IPS DF 6.9 (cell line): ENCODE measurements at regions not wholly inside any gene's neighbourhood (a gene's known extent, or its start where the extent isn't known, plus 50 kb on each side); places are given as distances from the start of the nearest gene placed in this dataset.

Source experiments
- DNase-seq: peaks from one replicate; pipeline ENCODE4 v3.0.0-alpha.2; 2013; ENCODE audit warnings: low read depth, low spot score
- H3K27ac ChIP-seq: one replicate; pipeline ENCODE4 v1.5.1; 2013; ENCODE audit warnings: low read length, control low read depth
- H3K27me3 ChIP-seq: 2 replicates; pipeline ENCODE4 v1.6.1; 2013; ENCODE audit warnings: mild to moderate bottlenecking, low read length; ENCODE audit not compliant: control insufficient read depth, insufficient read depth
- H3K36me3 ChIP-seq: 2 replicates; pipeline ENCODE4 v1.6.1; 2013; ENCODE audit warnings: low read length; ENCODE audit not compliant: control insufficient read depth, insufficient read depth
- H3K4me1 ChIP-seq: 2 replicates; pipeline ENCODE4 v1.6.1; 2013; ENCODE audit warnings: low read length; ENCODE audit not compliant: control insufficient read depth, insufficient read depth
- H3K4me3 ChIP-seq: 2 replicates; pipeline ENCODE4 v1.5.1; 2013; ENCODE audit warnings: mild to moderate bottlenecking, low read length
- H3K9me3 ChIP-seq: 2 replicates; pipeline ENCODE4 v1.6.1; 2013; ENCODE audit warnings: low read length, inconsistent platforms; ENCODE audit not compliant: control insufficient read depth, insufficient read depth
- WGBS: extraction: QIAGEN DNeasy Blood & Tissue Kit; methylation state at CpG from one replicate; pipeline ENCODE4 v1.1.7; 2013; ENCODE audit warnings: mixed read lengths, missing lambda C conversion rate; ENCODE audit not compliant: insufficient read length, insufficient coverage; 5-methylcytosine and 5-hydroxymethylcytosine counted together

GRCh38 chr2:45195916-45196315 lies 186.7 kb upstream of the SIX2 start:
- no peak for DNase-seq
- 0 out of 2 replicates have a peak, but pooled peaks cover 1% of the 10 kb centered on the region for H3K27me3 ChIP-seq
- no peak overlapping the region for H3K4me3 ChIP-seq
- H3K4me1 ChIP-seq: 0 out of 2 replicates have a peak, but pooled peaks cover 1% of the 10 kb centered on the region
- no peak overlapping the region for H3K27ac ChIP-seq
- no peaks in the 10 kb centered on the region for H3K36me3 ChIP-seq
- no peaks in the 10 kb centered on the region for H3K9me3 ChIP-seq
- no CpG with 5 or more reads among the region's 2 CpGs for WGBS

GRCh38 chr2:45194596-45194995 lies 185.3 kb upstream of the SIX2 start:
- 0 out of 2 replicates have a peak, but pooled peaks cover 1% of the 10 kb centered on the region for H3K4me1 ChIP-seq
- H3K36me3 ChIP-seq: no peaks in the 10 kb centered on the region
- H3K27me3 ChIP-seq: 0 out of 2 replicates have a peak, but pooled peaks cover 1% of the 10 kb centered on the region
- H3K27ac ChIP-seq: no peak overlapping the region
- no peak overlapping the region for H3K4me3 ChIP-seq
- whole genome bisulfite sequencing: no CpG with 5 or more reads among the region's 3 CpGs
- no peaks in the 10 kb centered on the region for H3K9me3 ChIP-seq
- DNase-seq: no peak

- no CpG with 5 or more reads among the region's 4 CpGs for WGBS
- DNase-seq: no peak
These were observed 184.3 kb upstream of the SIX2 start for GRCh38 chr2:45193581-45193980.

DNA sequence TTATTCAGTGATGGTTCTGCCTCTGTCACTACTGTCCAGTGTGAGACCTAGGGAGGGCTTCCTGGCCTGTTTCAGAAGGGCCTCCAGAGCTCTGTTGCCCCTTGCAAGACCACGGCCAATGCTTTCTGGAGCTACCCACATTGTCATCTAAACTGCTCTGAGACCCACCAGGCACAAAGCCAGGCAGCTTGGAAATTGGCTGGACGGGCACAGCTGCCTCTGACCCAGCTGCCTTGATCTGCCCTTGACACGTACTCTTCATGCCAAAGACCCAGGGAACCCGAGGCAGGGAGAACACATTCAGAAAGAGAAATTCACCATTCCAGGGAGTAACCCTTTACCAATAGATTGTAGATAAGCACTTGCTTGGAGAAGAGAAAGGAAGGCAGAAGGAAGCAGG lies 183.7 kb upstream of the SIX2 start:
- no peak overlapping the region for H3K27ac ChIP-seq
- 0 out of 2 replicates have a peak, but pooled peaks cover 1% of the 10 kb centered on the region for H3K27me3 ChIP-seq
- 0 out of 2 replicates have a peak, but pooled peaks cover 1% of the 10 kb centered on the region for H3K4me1 ChIP-seq
- H3K36me3 ChIP-seq: no peaks in the 10 kb centered on the region
- no CpG with 5 or more reads among the region's 4 CpGs for whole genome bisulfite sequencing
- DNase-seq: no peak
- no peaks in the 10 kb centered on the region for H3K9me3 ChIP-seq
- no peak overlapping the region for H3K4me3 ChIP-seq

More at GRCh38 chr2:45193581-45193980, 184.3 kb upstream of the SIX2 start:
- Histone ChIP-seq H3K27me3 (0 out of 2 replicates have a peak, but pooled peaks cover 1% of the 10 kb centered on the region), H3K36me3 (no peaks in the 10 kb centered on the region), H3K27ac (no peak overlapping the region), H3K4me1 (0 out of 2 replicates have a peak, but pooled peaks cover 1% of the 10 kb centered on the region), H3K9me3 (no peaks in the 10 kb centered on the region), H3K4me3 (no peak overlapping the region)

DNA sequence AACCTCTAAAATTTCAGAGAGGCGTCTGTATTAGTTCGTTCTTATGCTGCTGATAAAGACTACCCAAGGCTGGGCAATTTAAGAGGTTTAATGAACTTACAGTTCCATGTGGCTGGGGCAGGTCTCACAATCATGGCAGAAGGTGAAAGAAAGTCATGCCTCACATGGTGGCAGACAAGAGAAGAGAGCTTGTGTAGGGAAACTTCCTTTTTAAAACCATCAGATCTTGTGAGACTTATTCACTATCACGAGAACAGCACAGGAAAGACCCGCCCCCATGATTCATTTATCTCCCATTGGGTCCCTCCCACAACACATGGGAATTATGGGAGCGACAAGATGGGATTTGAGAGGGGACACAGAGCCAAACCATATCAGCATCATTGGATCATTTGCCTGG lies 183.2 kb upstream of the SIX2 start:
- no peak for DNase-seq
- Histone ChIP-seq H3K4me1 (0 out of 2 replicates have a peak, but pooled peaks cover 1% of the 10 kb centered on the region), H3K27ac (no peak overlapping the region), H3K36me3 (no peaks in the 10 kb centered on the region), H3K9me3 (no peaks in the 10 kb centered on the region), H3K4me3 (no peak overlapping the region), H3K27me3 (0 out of 2 replicates have a peak, but pooled peaks cover 1% of the 10 kb centered on the region)
- no CpG with 5 or more reads among the region's 5 CpGs for WGBS

GRCh38 chr2:45191976-45192375 lies 182.7 kb upstream of the SIX2 start:
- WGBS: no CpG with 5 or more reads among the region's 8 CpGs
- H3K27ac ChIP-seq: no peak overlapping the region
- 0 out of 2 replicates have a peak, but pooled peaks cover 1% of the 10 kb centered on the region for H3K4me1 ChIP-seq
- no peak for DNase-seq
- H3K27me3 ChIP-seq: 0 out of 2 replicates have a peak, but pooled peaks cover 1% of the 10 kb centered on the region
- H3K9me3 ChIP-seq: no peaks in the 10 kb centered on the region
- no peak overlapping the region for H3K4me3 ChIP-seq
- H3K36me3 ChIP-seq: no peaks in the 10 kb centered on the region

DNA sequence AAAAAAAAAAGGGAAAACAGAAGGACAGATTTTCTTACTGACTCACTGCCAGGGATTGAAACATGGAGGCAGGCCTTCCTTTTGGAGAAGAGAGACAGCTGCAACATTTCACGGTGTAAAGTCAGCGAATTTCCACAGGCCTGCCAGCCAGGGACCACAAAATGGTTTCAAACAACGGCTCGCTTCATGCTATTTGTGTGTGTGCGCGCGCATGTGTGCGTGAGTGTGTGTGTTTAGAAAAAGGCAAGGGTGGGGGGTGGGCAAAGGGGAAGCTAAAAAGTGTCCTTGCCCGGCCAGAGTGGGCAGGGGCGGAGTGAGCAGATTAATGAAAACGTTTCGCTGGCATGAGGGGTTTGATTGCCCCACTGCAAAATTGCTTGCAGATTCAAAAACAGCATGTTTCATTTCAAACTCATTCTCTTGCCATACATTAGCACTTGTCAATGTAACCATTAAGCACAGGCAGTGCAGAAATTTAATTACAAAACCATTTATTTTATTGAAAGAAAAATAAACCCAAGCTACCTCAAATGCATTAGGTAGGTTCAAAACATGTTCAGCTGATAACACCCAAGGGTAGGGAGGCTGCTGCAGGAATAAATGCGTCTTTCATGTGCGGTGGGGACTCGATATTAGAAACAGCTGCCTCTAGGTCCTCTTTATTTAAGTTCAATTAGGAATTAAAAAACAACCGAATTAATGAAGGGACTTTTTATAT lies 182.1 kb upstream of the SIX2 start:
- H3K9me3 ChIP-seq: no peaks in the 10 kb centered on the region
- DNase-seq: no peak
- H3K4me1 ChIP-seq: 0 out of 2 replicates have a peak, but pooled peaks cover 1% of the 10 kb centered on the region
- no peaks in the 10 kb centered on the region for H3K36me3 ChIP-seq
- WGBS: no CpG with 5 or more reads among the region's 16 CpGs
- no peak overlapping the region for H3K4me3 ChIP-seq
- H3K27me3 ChIP-seq: 0 out of 2 replicates have a peak, but pooled peaks cover 1% of the 10 kb centered on the region
- H3K27ac ChIP-seq: no peak overlapping the region

DNA sequence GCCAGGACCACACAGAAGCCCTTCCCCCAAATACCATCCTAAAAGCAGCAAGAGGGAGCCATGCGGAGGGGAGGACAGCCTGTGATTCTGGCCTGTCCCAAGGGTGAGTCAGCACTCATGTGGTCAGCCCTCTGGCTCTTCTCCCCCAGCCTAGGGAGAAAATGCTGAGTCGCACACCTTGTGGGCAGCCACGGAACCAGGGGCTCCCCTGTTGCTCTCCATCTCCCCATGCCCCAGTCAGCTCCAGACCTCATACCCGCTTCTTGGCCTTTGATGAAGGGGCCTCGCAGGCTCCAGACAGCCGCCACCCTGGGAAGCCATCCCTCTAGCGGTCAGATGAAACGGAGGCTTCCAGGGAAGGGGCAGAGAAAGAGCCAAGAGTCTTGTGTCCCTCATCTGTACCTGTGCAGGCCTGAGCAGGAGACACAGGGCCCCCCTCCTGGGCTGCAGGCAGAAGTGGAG lies 181.3 kb upstream of the SIX2 start:
- Histone ChIP-seq H3K36me3 (no peaks in the 10 kb centered on the region), H3K9me3 (no peaks in the 10 kb centered on the region), H3K4me3 (no peak overlapping the region), H3K27me3 (0 out of 2 replicates have a peak, but pooled peaks cover 1% of the 10 kb centered on the region), H3K27ac (no peak overlapping the region), H3K4me1 (0 out of 2 replicates have a peak, but pooled peaks cover 1% of the 10 kb centered on the region)
- no CpG with 5 or more reads among the region's 8 CpGs for WGBS
- DNase-seq: no peak

- WGBS: no CpG with 5 or more reads among the region's 5 CpGs
- Histone ChIP-seq H3K9me3 (no peaks in the 10 kb centered on the region), H3K27me3 (no peaks in the 10 kb centered on the region), H3K36me3 (no peaks in the 10 kb centered on the region), H3K4me1 (no peaks in the 10 kb centered on the region), H3K4me3 (no peak overlapping the region), H3K27ac (no peak overlapping the region)
- DNase-seq: no peak
These were observed 175.4 kb upstream of the SIX2 start for GRCh38 chr2:45184606-45185005.

- no peak overlapping the region for H3K27ac ChIP-seq
- H3K27me3 ChIP-seq: no peaks in the 10 kb centered on the region
- no peak for DNase-seq
- H3K9me3 ChIP-seq: no peaks in the 10 kb centered on the region
- H3K36me3 ChIP-seq: no peaks in the 10 kb centered on the region
- no peak overlapping the region for H3K4me3 ChIP-seq
- no peaks in the 10 kb centered on the region for H3K4me1 ChIP-seq
- WGBS: no CpG with 5 or more reads among the region's 6 CpGs
These were observed 173.5 kb upstream of the SIX2 start for GRCh38 chr2:45182667-45183295.
